AG09309 (cell line): ENCODE measurements at regions not wholly inside any gene's neighbourhood (a gene's known extent, or its start where the extent isn't known, plus 50 kb on each side); places are given as distances from the start of the nearest gene placed in this dataset.

Experiments used
- DNase-seq: peaks from one replicate; pipeline ENCODE4 v3.0.0-alpha.2; 2010; ENCODE audit warnings: low read depth
- H3K4me3 ChIP-seq: 2 replicates; pipeline ENCODE4 v1.5.1; 2011; ENCODE audit warnings: mild to moderate bottlenecking, low read depth, low read length, moderate library complexity; ENCODE audit not compliant: control insufficient read depth
- TF ChIP-seq, protein P1 (sequence below): IDR thresholded peaks from 2 replicates; pipeline ENCODE4 v1.5.1; 2011; ENCODE audit warnings: mild to moderate bottlenecking, low read depth, low read length, inconsistent platforms; ENCODE audit not compliant: insufficient read depth, control insufficient read depth; ENCODE audit errors: missing control alignments

DNA sequence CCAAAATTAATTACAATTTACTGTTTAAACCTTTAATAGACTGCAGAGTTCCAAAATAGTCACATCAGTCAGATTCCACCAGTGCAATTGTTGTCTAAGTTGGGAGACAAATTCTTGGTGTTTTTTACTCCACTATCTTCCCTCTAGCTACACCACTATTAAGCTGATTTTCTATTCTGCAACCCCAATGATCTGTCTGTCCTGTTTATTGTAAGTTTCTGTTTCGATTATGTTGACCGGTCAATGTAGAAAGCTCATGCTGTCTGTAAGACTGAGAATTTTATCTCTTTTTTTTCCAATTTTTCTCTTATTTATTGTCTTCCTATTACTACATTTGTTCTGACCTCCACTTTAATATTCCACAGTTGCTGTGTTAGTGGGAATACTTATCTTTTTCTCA is 557.5 kb downstream of the SH2D4B start:
- DNase-seq, result no peak
- TF ChIP-seq, protein P1, sequence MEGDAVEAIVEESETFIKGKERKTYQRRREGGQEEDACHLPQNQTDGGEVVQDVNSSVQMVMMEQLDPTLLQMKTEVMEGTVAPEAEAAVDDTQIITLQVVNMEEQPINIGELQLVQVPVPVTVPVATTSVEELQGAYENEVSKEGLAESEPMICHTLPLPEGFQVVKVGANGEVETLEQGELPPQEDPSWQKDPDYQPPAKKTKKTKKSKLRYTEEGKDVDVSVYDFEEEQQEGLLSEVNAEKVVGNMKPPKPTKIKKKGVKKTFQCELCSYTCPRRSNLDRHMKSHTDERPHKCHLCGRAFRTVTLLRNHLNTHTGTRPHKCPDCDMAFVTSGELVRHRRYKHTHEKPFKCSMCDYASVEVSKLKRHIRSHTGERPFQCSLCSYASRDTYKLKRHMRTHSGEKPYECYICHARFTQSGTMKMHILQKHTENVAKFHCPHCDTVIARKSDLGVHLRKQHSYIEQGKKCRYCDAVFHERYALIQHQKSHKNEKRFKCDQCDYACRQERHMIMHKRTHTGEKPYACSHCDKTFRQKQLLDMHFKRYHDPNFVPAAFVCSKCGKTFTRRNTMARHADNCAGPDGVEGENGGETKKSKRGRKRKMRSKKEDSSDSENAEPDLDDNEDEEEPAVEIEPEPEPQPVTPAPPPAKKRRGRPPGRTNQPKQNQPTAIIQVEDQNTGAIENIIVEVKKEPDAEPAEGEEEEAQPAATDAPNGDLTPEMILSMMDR, result no peak
- no peak overlapping the region for H3K4me3 ChIP-seq

DNA sequence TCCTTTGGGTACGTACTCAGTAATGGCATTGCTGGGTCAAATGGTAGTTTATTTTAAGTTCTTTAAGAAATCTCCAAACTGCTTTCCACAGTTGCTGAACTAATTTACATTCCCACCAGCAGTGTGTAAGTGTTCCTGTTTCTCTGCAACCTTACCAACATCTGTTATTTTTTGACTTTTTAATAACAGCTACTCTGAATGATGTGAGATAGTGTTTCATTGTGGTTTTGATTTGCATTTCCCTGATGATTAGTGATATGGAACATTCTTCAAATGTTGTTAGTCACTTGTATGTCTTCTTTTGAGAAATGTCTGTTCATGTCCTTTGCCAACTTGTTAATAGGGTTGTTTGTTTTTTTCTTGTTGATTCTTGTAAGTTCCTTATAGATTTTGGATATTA is 558.9 kb downstream of the SH2D4B start:
- TF ChIP-seq, protein P1, result no peak
- H3K4me3 ChIP-seq, result no peak overlapping the region
- DNase-seq, result no peak

DNA sequence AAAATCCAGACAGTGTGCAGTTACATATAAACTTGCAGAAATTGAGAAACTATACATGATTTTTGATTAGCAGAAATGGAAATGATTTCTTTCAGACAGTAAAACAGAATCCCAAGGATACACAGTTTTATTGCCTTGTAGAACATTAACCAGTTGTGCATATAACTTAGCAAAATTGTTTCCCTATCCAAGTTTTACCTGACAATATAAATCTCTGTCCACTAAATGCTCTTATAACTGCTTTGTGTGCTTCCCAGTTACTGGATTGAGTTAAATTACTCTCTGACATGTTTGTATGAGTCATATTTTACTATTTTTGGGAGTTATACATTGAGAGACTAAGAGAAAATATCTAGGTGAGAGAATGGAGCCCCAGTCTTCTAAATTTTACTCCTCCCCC is 563.4 kb downstream of the SH2D4B start:
- TF ChIP-seq, protein P1, result no peak

DNA sequence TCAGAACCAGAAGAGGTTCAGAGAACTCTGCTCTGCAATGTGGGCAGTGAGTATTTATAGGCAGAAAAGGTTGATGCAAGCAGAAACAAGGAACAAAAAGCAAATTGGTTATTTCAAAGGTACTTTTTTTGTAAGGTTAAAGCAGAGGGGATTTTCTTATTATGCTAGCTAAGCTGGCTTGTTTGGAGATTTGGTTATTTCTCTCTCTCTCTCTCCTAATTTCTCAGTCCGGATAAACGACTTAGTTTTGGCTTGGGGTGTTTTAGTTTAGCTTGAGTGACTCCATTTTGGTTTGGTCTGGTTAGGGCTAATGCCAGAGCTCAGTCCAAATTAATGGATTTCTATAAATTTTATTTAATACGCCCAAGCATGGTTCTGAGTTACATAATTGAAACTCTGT is 566.8 kb downstream of the SH2D4B start:
- TF ChIP-seq, protein P1, result no peak
- DNase-seq, result no peak
- no peak overlapping the region for H3K4me3 ChIP-seq

More for the DNA sequence above, 563.4 kb downstream of the SH2D4B start:
- no peak overlapping the region for H3K4me3 ChIP-seq
- DNase-seq, result no peak

DNA sequence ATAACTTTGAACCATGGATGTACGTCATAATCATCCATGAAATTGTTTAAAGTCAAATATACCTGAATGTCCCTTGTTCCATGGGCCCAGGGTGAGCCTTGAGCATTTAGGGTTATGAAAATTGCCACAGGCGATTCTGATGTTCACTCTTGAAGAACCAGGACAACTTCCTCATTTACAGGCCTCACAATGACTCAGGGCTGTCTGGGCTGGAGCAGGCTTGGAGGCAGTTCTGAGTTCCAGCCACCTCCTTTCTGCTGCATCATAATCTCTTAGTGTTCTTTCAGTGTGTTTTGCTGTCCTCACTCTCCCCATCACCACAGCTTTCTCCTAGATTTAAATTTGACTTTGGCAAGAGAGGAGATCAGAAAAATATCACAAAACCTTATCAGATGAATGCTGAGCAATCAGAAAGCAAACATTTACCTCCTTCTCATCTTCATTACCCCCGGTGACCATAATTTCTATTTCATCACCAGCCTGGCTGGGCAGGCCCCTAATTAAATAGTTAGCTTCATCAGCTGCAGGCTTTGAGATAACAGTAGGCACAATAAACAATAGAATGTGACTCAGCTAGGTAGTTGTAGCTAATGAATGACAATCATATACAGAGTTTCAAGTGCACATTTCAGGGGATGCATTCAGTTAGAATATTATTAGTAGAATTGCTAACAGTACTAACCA is 571.0 kb downstream of the SH2D4B start:
- DNase-seq, result no peak
- no peak overlapping the region for H3K4me3 ChIP-seq
- TF ChIP-seq, protein P1, result no peak

DNA sequence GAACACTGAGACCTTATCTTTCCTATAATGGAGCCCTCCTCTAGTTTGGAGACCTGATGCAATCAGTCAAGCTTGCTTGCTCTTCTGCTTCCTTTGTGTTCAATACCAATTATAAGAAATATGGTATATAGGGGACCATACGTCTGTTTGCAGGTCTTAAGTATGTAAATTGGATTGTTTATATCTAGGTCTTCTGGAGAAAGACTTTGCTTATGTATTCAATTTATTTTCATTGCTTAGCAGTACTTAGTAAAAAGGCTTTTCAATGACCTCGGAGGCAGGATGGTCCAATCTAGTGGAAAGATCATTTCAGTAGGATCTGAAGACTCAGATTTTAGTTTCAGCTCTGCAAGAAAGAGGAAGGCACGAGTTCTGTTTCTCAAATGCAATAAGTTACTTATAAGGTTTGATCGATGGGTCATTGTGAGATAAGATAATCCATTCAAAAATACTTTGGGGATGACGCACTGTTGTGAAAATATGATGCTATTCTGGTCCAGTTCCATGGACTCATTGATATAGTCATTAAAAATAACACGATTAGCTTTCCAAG is 571.6 kb downstream of the SH2D4B start:
- H3K4me3 ChIP-seq, result no peak overlapping the region
- DNase-seq, result no peak
- TF ChIP-seq, protein P1, result no peak
